Pancreas (tissue), 10 donors: ENCODE measurements at regions not wholly inside any gene's neighbourhood (a gene's known extent, or its start where the extent isn't known, plus 50 kb on each side); places are given as distances from the start of the nearest gene placed in this dataset.

ENCODE experiments used
- ATAC-seq, 4 donors: fragments of 200-7000 bp; cut with Tn5 transposase; one replicate each; pipeline versions ENCODE4 v1.8.0 to v1.9.1; 2020; ENCODE audit warnings: mild to moderate bottlenecking in 4 of 4, moderate library complexity in 4 of 4
- DNase-seq, 6 donors: peaks; one replicate each; pipeline ENCODE4 v3.0.0-alpha.2; 2020
- FAIRE-seq: peaks from 2 replicates; lab custom pipeline; 2012; peaks lifted over from hg19 to GRCh38; lab: Jason Lieb, UNC
- H3K27ac ChIP-seq, 4 donors: fragments of 200-600 bp; sonication (generic); 1 replicate in 3 of 4; 2 replicates in 1 of 4; pipeline versions ENCODE4 v1.5.0 to v1.8.0; 2020
- H3K27me3 ChIP-seq, 4 donors: fragments of 200-600 bp; one replicate each; pipeline ENCODE4 v1.8.0; 2021
- H3K36me3 ChIP-seq, 3 donors: fragments of 200-600 bp; sonication (generic) in 1 of 3; one replicate each; pipeline versions ENCODE4 v1.5.0 to v1.8.0; 2020 to 2021
- H3K4me1 ChIP-seq, 3 donors: fragments of 200-600 bp; one replicate each; pipeline ENCODE4 v1.8.0; 2021
- H3K4me3 ChIP-seq, 4 donors: fragments of 200-600 bp; sonication (generic) in 2 of 4; one replicate each; pipeline versions ENCODE4 v1.5.0 to v1.8.0; 2020 to 2021
- H3K9me3 ChIP-seq, 4 donors: fragments of 200-600 bp; one replicate each; pipeline ENCODE4 v1.8.0; 2021
- WGBS, 2 donors: extraction: QIAGEN DNeasy Blood & Tissue Kit; methylation state at CpG; one replicate each; pipeline ENCODE4 v1.1.7; 2013; 5-methylcytosine and 5-hydroxymethylcytosine counted together
- intact Hi-C, 3 donors: fragments of 100-400 bp; cut with DNase I; formaldehyde crosslinking; loops; one replicate each; pipeline versions ENCODE4 v1.11.1 to v1.14.2; 2022
- TF ChIP-seq, protein P1 (sequence below), 4 donors: fragments of 200-600 bp; sonication (generic) in 3 of 4; IDR thresholded peaks; one replicate each; pipeline versions ENCODE4 v1.5.0 to v1.8.0; 2021; ENCODE audit warnings: antibody characterized with exemption in 4 of 4
- donor health status: healthy with polysubstance abuse.
- donor health status: DM: no; HTN: no; CAD: no; lungs with moderate emphysema.
- donor health status: DM: no; HTN: no; CAD: no.
- donor health status: control.
- donor health status: control.
- donor health status: Bipolar disorder and iron deficiency.
- donor health status: DM: yes; HTN: yes; CAD: no.
- donor health status: DM: no; HTN: no; CAD: no.
- donor health status: DM: no; HTN: no; CAD: no.
- donor health status: DM: yes; HTN: yes; CAD: no.

GRCh38 chr9:107540164-107540561, 50.6 kb upstream of the KLF4 start:
- no peaks in the 10 kb centered on the region for H3K36me3 ChIP-seq
- 26% methylated on average over 1 of the region's 1 CpG for WGBS, 2 donors
- H3K27ac ChIP-seq = no peak overlapping the region
- no peaks in the 10 kb centered on the region for H3K4me1 ChIP-seq
- FAIRE-seq = no peak
- H3K27me3 ChIP-seq = no peaks in the 10 kb centered on the region
- no peak for ATAC-seq
- intact Hi-C loops = no loop called here
- H3K9me3 ChIP-seq = no peaks in the 10 kb centered on the region
- no peak for DNase-seq
- H3K4me3 ChIP-seq = no peak overlapping the region
- TF ChIP-seq, protein P1, sequence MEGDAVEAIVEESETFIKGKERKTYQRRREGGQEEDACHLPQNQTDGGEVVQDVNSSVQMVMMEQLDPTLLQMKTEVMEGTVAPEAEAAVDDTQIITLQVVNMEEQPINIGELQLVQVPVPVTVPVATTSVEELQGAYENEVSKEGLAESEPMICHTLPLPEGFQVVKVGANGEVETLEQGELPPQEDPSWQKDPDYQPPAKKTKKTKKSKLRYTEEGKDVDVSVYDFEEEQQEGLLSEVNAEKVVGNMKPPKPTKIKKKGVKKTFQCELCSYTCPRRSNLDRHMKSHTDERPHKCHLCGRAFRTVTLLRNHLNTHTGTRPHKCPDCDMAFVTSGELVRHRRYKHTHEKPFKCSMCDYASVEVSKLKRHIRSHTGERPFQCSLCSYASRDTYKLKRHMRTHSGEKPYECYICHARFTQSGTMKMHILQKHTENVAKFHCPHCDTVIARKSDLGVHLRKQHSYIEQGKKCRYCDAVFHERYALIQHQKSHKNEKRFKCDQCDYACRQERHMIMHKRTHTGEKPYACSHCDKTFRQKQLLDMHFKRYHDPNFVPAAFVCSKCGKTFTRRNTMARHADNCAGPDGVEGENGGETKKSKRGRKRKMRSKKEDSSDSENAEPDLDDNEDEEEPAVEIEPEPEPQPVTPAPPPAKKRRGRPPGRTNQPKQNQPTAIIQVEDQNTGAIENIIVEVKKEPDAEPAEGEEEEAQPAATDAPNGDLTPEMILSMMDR (IDR thresholded peaks at IDR 0.05) = no peak

- no peaks in the 10 kb centered on the region for H3K4me1 ChIP-seq
- no peaks in the 10 kb centered on the region for H3K9me3 ChIP-seq
- ATAC-seq (no peak), FAIRE-seq (no peak), DNase-seq (no peak)
- H3K4me3 ChIP-seq = no peak overlapping the region
- TF ChIP-seq, protein P1 (IDR thresholded peaks at IDR 0.05) = no peak
- 69 to 80% methylated on average over 10 of the region's 10 CpGs for WGBS, 2 donors
- H3K27ac ChIP-seq = no peak overlapping the region
- H3K27me3 ChIP-seq = no peaks in the 10 kb centered on the region
- no peaks in the 10 kb centered on the region for H3K36me3 ChIP-seq
- intact Hi-C loops = no loop called here
These were observed 50.0 kb upstream of the KLF4 start for GRCh38 chr9:107539427-107540163.
